ENCODE measurements at regions not wholly inside any gene's neighbourhood (a gene's known extent, or its start where the extent isn't known, plus 50 kb on each side); places are given as distances from the start of the nearest gene placed in this dataset.
A peak's percentile ranks its signal among the peaks of the same experiment; 100 is the strongest.
"Not testable (repeated sequence)": the region's sequence is repeated elsewhere in the genome, so short reads cannot be mapped to it uniquely, and the experiment has no call there.

DNA sequence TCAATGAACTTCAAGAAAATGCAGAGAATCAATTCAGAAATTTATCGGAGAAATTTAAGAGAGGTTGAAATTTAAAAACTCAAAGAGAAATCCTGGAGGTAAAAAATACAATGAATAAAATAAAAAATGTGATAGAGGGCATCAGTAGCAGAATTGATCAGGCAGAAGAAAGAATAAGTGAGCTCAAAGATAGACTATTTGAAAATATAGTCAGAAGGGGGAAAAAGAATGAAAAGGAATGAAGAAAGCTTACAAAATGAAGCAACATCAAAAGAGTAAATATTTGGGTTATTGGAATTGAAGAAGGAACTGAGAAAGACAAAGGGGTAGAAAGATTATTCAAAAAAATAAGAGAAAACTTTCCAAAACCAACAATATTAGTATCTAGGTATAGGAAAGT lies 291.4 kb downstream of the SH2D4B start:
- Histone ChIP-seq H4K20me1 (ENCODE audit: insufficient read depth, low read depth, low read length) (no peaks in the 10 kb centered on the region), H3K9me3 (ENCODE audit: low read length) (peaks cover 14% of the 10 kb centered on the region; the same call in 1 of the 2 replicates), H3K9ac (ENCODE audit: low read length) (no peak overlapping the region), H3K27me3 (ENCODE audit: low read length) (no peaks in the 10 kb centered on the region), H3K9me2 (replicated peaks; ENCODE audit: insufficient read depth, low read length) (no peaks in the 10 kb centered on the region), H3K27ac (ENCODE audit: low read length) (no peak overlapping the region), H3K4me1 (ENCODE audit: low read length) (no peaks in the 10 kb centered on the region), H3K4me2 (ENCODE audit: low read depth, low read length, poor library complexity, severe bottlenecking) (no peak overlapping the region), H3K79me2 (ENCODE audit: low read length) (no peaks in the 10 kb centered on the region), H3K4me3 (ENCODE audit: low read length) (no peak overlapping the region), H2AFZ (ENCODE audit: low read length) (no peak overlapping the region), H3K36me3 (ENCODE audit: insufficient read depth, low read length) (no peaks in the 10 kb centered on the region)
- DNase-seq: no peak

DNA sequence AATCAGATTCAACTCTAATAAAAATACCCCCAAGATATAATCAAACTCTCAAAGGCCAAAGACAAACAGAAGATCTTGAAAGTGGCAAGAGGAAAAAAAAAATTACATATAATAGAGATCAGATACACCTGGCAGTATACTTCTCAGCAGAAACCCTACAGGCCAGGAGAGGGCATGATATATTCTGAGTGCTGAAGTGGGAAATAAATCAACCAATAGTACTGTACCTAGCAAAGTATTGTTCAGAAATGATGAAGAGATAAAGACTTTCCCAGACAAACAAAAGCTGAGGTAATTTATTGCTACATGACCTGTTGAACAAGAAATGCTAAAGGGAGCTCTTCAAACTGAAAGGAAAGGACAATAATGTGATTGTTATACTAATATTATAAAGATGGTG lies 291.9 kb downstream of the SH2D4B start:
- no peaks in the 10 kb centered on the region for H3K27me3 ChIP-seq (ENCODE audit: low read length)
- no peak overlapping the region for H2AFZ ChIP-seq (ENCODE audit: low read length)
- H4K20me1 ChIP-seq (ENCODE audit: insufficient read depth, low read depth, low read length): no peaks in the 10 kb centered on the region
- H3K4me2 ChIP-seq (ENCODE audit: low read depth, low read length, poor library complexity, severe bottlenecking): no peak overlapping the region
- no peak overlapping the region for H3K27ac ChIP-seq (ENCODE audit: low read length)
- no peaks in the 10 kb centered on the region for H3K79me2 ChIP-seq (ENCODE audit: low read length)
- no peak overlapping the region for H3K4me3 ChIP-seq (ENCODE audit: low read length)
- no peaks in the 10 kb centered on the region for H3K9me2 ChIP-seq (replicated peaks; ENCODE audit: insufficient read depth, low read length)
- no peaks in the 10 kb centered on the region for H3K4me1 ChIP-seq (ENCODE audit: low read length)
- H3K36me3 ChIP-seq (ENCODE audit: insufficient read depth, low read length): no peaks in the 10 kb centered on the region
- peaks cover 14% of the 10 kb centered on the region; the same call in 1 of the 2 replicates for H3K9me3 ChIP-seq (ENCODE audit: low read length)
- no peak overlapping the region for H3K9ac ChIP-seq (ENCODE audit: low read length)
- DNase-seq: no peak

DNA sequence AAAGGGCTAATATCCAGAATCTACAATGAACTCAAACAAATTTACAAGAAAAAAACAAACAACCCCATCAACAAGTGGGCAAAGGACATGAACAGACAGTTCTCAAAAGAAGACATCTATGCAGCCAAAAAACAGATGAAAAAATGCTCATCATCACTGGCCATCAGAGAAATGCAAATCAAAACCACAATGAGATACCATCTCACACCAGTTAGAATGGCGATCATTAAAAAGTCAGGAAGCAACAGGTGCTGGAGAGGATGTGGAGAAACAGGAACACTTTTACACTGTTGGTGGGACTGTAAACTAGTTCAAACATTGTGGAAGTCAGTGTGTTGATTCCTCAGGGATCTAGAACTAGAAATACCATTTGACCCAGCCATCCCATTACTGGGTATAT lies 295.0 kb downstream of the SH2D4B start:
- H3K9ac ChIP-seq (ENCODE audit: low read length); H3K9me2 ChIP-seq (replicated peaks; ENCODE audit: insufficient read depth, low read length); H3K4me2 ChIP-seq (ENCODE audit: low read depth, low read length, poor library complexity, severe bottlenecking); H3K79me2 ChIP-seq (ENCODE audit: low read length); H4K20me1 ChIP-seq (ENCODE audit: insufficient read depth, low read depth, low read length); H3K4me3 ChIP-seq (ENCODE audit: low read length); H3K9me3 ChIP-seq (ENCODE audit: low read length); H2AFZ ChIP-seq (ENCODE audit: low read length); H3K36me3 ChIP-seq (ENCODE audit: insufficient read depth, low read length); DNase-seq; H3K27me3 ChIP-seq (ENCODE audit: low read length); H3K27ac ChIP-seq (ENCODE audit: low read length); H3K4me1 ChIP-seq (ENCODE audit: low read length): not testable (repeated sequence)

DNA sequence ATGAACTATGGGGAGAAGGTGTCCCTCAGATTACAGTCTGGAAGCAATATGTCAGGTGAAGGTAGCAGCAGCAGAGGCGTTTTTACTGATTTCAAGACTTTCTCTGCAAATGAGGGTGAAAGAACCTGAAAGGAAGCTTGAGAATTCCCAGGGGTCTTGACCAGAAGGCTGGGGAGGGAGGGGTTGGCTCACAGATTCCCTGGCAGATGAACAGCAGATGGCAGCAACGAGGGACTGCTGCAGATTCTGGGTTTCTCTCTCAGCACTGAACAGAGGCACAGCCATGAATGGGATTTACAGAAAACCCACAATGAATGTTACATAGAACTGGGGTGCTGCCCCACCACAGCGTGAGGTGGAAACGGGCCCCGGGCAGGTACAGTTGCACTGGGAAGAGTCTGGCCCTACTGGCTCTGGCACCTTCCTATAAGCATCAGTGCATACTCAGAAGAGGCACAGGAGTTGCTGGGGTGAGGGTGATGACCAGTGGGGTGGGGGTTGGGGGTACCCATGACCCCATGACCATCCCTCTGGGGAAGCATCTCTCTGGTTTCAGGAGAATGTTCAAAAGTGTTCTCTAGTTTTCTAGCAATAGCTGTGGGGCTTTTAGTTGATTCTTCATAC lies 317.8 kb downstream of the SH2D4B start:
- Histone ChIP-seq H3K4me2 (ENCODE audit: low read depth, low read length, poor library complexity, severe bottlenecking) (no peak overlapping the region), H3K27ac (ENCODE audit: low read length) (no peak overlapping the region), H3K9me3 (ENCODE audit: low read length) (no peaks in the 10 kb centered on the region), H3K79me2 (ENCODE audit: low read length) (no peaks in the 10 kb centered on the region), H4K20me1 (ENCODE audit: insufficient read depth, low read depth, low read length) (no peaks in the 10 kb centered on the region), H2AFZ (ENCODE audit: low read length) (no peak overlapping the region), H3K4me1 (ENCODE audit: low read length) (no peaks in the 10 kb centered on the region), H3K27me3 (ENCODE audit: low read length) (0 out of 2 replicates have a peak, but pooled peaks cover 3% of the 10 kb centered on the region), H3K9ac (ENCODE audit: low read length) (no peak overlapping the region), H3K9me2 (replicated peaks; ENCODE audit: insufficient read depth, low read length) (no peaks in the 10 kb centered on the region), H3K36me3 (ENCODE audit: insufficient read depth, low read length) (no peaks in the 10 kb centered on the region), H3K4me3 (ENCODE audit: low read length) (no peak overlapping the region)
- DNase-seq: peak; percentile 73

DNA sequence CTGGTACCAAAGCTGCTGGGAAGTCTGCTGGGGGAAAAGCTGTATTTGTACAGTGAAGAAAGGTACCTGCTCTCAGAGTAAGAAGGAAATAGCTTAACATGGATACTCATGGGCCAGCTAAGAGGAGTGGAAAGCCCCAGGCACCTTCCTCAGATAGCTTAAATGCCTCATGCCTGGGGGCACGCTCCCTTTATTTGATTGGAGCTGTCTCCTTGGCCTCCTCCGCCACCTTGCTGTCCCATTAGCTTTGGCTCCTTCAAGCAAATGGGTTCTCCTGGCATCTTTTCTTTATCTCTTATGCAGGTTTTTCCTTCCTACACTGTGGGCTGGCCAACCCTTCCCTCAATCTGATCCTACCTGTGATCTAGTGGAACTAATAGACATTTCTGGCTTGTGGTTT lies 318.5 kb downstream of the SH2D4B start:
- Histone ChIP-seq H3K4me1 (ENCODE audit: low read length) (no peaks in the 10 kb centered on the region), H3K36me3 (ENCODE audit: insufficient read depth, low read length) (no peaks in the 10 kb centered on the region), H4K20me1 (ENCODE audit: insufficient read depth, low read depth, low read length) (no peaks in the 10 kb centered on the region), H3K4me3 (ENCODE audit: low read length) (no peak overlapping the region), H3K79me2 (ENCODE audit: low read length) (no peaks in the 10 kb centered on the region), H3K27me3 (ENCODE audit: low read length) (0 out of 2 replicates have a peak, but pooled peaks cover 3% of the 10 kb centered on the region), H3K9me2 (replicated peaks; ENCODE audit: insufficient read depth, low read length) (no peaks in the 10 kb centered on the region), H3K9me3 (ENCODE audit: low read length) (no peaks in the 10 kb centered on the region), H3K4me2 (ENCODE audit: low read depth, low read length, poor library complexity, severe bottlenecking) (no peak overlapping the region), H3K9ac (ENCODE audit: low read length) (no peak overlapping the region), H3K27ac (ENCODE audit: low read length) (no peak overlapping the region), H2AFZ (ENCODE audit: low read length) (no peak overlapping the region)
- DNase-seq: no peak

DNA sequence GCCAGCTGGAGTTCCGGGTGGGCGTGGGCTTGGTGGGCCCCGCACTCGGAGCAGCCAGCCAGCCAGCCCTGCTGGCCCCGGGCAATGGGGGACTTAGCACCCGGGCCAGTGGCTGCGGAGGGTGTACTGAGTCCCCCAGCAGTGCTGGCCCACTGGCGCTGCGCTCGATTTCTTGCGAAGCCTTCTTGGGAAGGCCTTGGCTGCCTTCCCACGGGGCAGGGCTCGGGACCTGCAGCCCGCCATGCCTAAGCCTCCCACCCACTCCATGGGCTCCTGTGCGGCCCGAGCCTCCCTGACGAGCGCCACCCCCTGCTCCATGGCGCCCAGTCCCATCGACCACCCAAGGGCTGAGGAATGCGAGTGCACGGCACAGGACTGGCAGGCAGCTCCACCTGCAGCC lies 321.6 kb downstream of the SH2D4B start:
- not testable (repeated sequence) for DNase-seq; H3K27me3 ChIP-seq (ENCODE audit: low read length); H3K9ac ChIP-seq (ENCODE audit: low read length); H3K9me2 ChIP-seq (replicated peaks; ENCODE audit: insufficient read depth, low read length); H3K27ac ChIP-seq (ENCODE audit: low read length); H3K4me2 ChIP-seq (ENCODE audit: low read depth, low read length, poor library complexity, severe bottlenecking); H3K79me2 ChIP-seq (ENCODE audit: low read length); H4K20me1 ChIP-seq (ENCODE audit: insufficient read depth, low read depth, low read length); H2AFZ ChIP-seq (ENCODE audit: low read length); H3K4me1 ChIP-seq (ENCODE audit: low read length); H3K36me3 ChIP-seq (ENCODE audit: insufficient read depth, low read length); H3K4me3 ChIP-seq (ENCODE audit: low read length); H3K9me3 ChIP-seq (ENCODE audit: low read length)

DNA sequence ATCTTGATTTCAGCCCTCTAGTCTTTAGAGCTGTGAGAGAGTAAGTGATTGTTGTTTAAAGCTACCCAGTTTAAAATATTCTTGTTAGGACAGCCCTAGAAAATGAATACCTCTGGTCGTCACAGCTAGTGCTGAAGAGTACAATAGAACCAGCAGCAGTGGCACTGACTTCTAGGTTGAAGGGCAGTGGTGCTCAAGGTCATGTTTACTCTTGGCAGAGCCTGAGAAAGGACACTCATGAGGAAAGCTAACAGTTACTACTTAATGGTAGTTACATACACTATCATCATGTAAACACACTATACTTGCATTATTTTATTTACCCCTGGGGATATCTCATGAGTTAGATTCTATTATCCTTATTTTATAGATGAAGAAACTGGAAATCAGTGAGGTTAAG lies 323.0 kb downstream of the SH2D4B start:
- Histone ChIP-seq H3K4me3 (ENCODE audit: low read length) (no peak overlapping the region), H3K9ac (ENCODE audit: low read length) (no peak overlapping the region), H4K20me1 (ENCODE audit: insufficient read depth, low read depth, low read length) (no peaks in the 10 kb centered on the region), H3K4me1 (ENCODE audit: low read length) (no peaks in the 10 kb centered on the region), H3K36me3 (ENCODE audit: insufficient read depth, low read length) (no peaks in the 10 kb centered on the region), H3K27ac (ENCODE audit: low read length) (no peak overlapping the region), H3K9me3 (ENCODE audit: low read length) (no peaks in the 10 kb centered on the region), H3K27me3 (ENCODE audit: low read length) (no peaks in the 10 kb centered on the region), H3K9me2 (replicated peaks; ENCODE audit: insufficient read depth, low read length) (no peaks in the 10 kb centered on the region), H3K79me2 (ENCODE audit: low read length) (no peaks in the 10 kb centered on the region), H2AFZ (ENCODE audit: low read length) (no peak overlapping the region), H3K4me2 (ENCODE audit: low read depth, low read length, poor library complexity, severe bottlenecking) (no peak overlapping the region)
- DNase-seq: no peak

DNA sequence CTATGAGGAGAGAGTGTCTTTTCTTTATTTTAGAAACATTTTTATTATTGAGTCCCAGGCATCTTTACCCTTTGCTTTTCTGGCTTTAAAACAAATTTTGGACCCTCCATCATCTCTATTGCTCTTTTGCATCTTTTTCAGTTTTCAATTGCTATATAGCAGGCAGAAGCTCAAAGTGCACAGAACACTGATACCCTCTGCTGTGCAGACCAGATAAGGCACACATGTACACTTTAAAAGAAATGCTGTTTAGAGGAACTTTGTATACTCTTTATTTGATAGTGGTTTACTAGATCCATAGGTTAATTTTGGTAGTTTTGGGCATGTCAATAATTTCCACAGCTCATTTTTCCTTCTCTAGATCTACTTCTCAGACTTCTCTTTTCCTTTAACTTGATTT lies 324.2 kb downstream of the SH2D4B start:
- Histone ChIP-seq H3K9me2 (replicated peaks; ENCODE audit: insufficient read depth, low read length) (no peaks in the 10 kb centered on the region), H3K79me2 (ENCODE audit: low read length) (no peaks in the 10 kb centered on the region), H3K9me3 (ENCODE audit: low read length) (no peaks in the 10 kb centered on the region), H3K4me1 (ENCODE audit: low read length) (no peaks in the 10 kb centered on the region), H4K20me1 (ENCODE audit: insufficient read depth, low read depth, low read length) (no peaks in the 10 kb centered on the region), H3K27ac (ENCODE audit: low read length) (no peak overlapping the region), H3K4me3 (ENCODE audit: low read length) (no peak overlapping the region), H3K27me3 (ENCODE audit: low read length) (no peaks in the 10 kb centered on the region), H3K4me2 (ENCODE audit: low read depth, low read length, poor library complexity, severe bottlenecking) (no peak overlapping the region), H2AFZ (ENCODE audit: low read length) (no peak overlapping the region), H3K9ac (ENCODE audit: low read length) (no peak overlapping the region), H3K36me3 (ENCODE audit: insufficient read depth, low read length) (no peaks in the 10 kb centered on the region)
- DNase-seq: no peak

DNA sequence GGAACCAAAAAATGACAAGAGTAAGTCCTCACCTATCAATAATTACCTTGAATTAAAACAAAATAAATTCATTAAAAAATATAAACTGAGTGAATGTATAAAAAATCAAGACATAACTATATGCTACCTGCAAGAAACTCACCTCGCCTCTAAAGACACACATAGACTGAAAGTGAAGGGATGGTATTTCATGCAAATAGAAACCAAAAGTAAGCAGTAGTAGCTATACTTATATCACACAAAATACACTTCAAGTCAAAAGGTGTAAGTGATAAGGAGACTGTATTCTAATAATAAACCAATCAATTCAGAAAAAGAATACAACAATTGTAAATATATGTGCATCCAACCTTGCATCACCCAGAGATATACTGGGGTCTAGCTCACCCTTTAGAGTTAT lies 332.6 kb downstream of the SH2D4B start:
- no peaks in the 10 kb centered on the region for H3K79me2 ChIP-seq (ENCODE audit: low read length)
- no peaks in the 10 kb centered on the region for H3K36me3 ChIP-seq (ENCODE audit: insufficient read depth, low read length)
- H3K4me2 ChIP-seq (ENCODE audit: low read depth, low read length, poor library complexity, severe bottlenecking): no peak overlapping the region
- no peak overlapping the region for H2AFZ ChIP-seq (ENCODE audit: low read length)
- H3K9me3 ChIP-seq (ENCODE audit: low read length): no peaks in the 10 kb centered on the region; the same call in 1 of the 2 replicates
- no peak overlapping the region for H3K9ac ChIP-seq (ENCODE audit: low read length)
- DNase-seq: no peak
- H3K4me1 ChIP-seq (ENCODE audit: low read length): no peaks in the 10 kb centered on the region
- no peaks in the 10 kb centered on the region for H3K27me3 ChIP-seq (ENCODE audit: low read length)
- no peak overlapping the region for H3K27ac ChIP-seq (ENCODE audit: low read length)
- H4K20me1 ChIP-seq (ENCODE audit: insufficient read depth, low read depth, low read length): no peaks in the 10 kb centered on the region
- no peak overlapping the region for H3K4me3 ChIP-seq (ENCODE audit: low read length)
- no peaks in the 10 kb centered on the region for H3K9me2 ChIP-seq (replicated peaks; ENCODE audit: insufficient read depth, low read length)
